RWPE2 (cell line): ENCODE measurements at regions not wholly inside any gene's neighbourhood (a gene's known extent, or its start where the extent isn't known, plus 50 kb on each side); places are given as distances from the start of the nearest gene placed in this dataset.

ENCODE experiments used
- ATAC-seq: fragments of 200-7000 bp; cut with Tn5 transposase; 3 replicates; pipeline ENCODE4 v1.9.1; 2021; ENCODE audit warnings: low read depth
- DNase-seq: peaks from one replicate; pipeline ENCODE4 v3.0.0-alpha.2; 2020; ENCODE audit warnings: low spot score
- H3K27ac ChIP-seq: fragments of 450-650 bp; 2 replicates; pipeline ENCODE4 v1.5.1; 2017; ENCODE audit warnings: mild to moderate bottlenecking; ENCODE audit not compliant: poor library complexity, severe bottlenecking
- H3K27me3 ChIP-seq: fragments of 250-450 bp; sonication (Bioruptor Pico); 2 replicates; pipeline ENCODE4 v1.5.1; 2021; ENCODE audit warnings: mild to moderate bottlenecking, moderate library complexity; ENCODE audit not compliant: insufficient read depth, poor library complexity, severe bottlenecking
- H3K36me3 ChIP-seq: fragments of 250-450 bp; sonication (Bioruptor Pico); 2 replicates; pipeline ENCODE4 v1.5.1; 2020; ENCODE audit warnings: low read depth, mild to moderate bottlenecking, moderate library complexity
- H3K4me1 ChIP-seq: fragments of 250-450 bp; sonication (Bioruptor Pico); 2 replicates; pipeline ENCODE4 v1.5.1; 2021; ENCODE audit warnings: mild to moderate bottlenecking, moderate library complexity; ENCODE audit not compliant: insufficient read depth, poor library complexity, severe bottlenecking
- H3K4me3 ChIP-seq: fragments of 250-450 bp; sonication (Bioruptor Pico); 2 replicates; pipeline ENCODE4 v1.5.1; 2021; ENCODE audit warnings: mild to moderate bottlenecking, moderate library complexity; ENCODE audit not compliant: severe bottlenecking
- H3K9me3 ChIP-seq: fragments of 250-450 bp; sonication (Bioruptor Pico); 2 replicates; pipeline ENCODE4 v1.5.1; 2021; ENCODE audit warnings: mild to moderate bottlenecking, moderate library complexity; ENCODE audit not compliant: severe bottlenecking
- CTCF ChIP-seq: fragments of 450-650 bp; IDR thresholded peaks from one replicate; pipeline ENCODE4 v1.5.1; 2017; ENCODE audit warnings: mild to moderate bottlenecking, moderate library complexity; ENCODE audit not compliant: poor library complexity, severe bottlenecking

GRCh38 chr4:75306506-75306905, 207.7 kb downstream of the RCHY1 start:
- Histone ChIP-seq H3K9me3 (no peaks in the 10 kb centered on the region), H3K4me1 (no peaks in the 10 kb centered on the region), H3K36me3 (no peaks in the 10 kb centered on the region), H3K27me3 (peaks cover 2% of the 10 kb centered on the region), H3K4me3 (no peak overlapping the region), H3K27ac (no peak overlapping the region)
- TF ChIP-seq CTCF, result no peak
- no peak for ATAC-seq
- no peak for DNase-seq

GRCh38 chr4:75302648-75303047, 211.6 kb downstream of the RCHY1 start:
- TF ChIP-seq CTCF, result no peak
- no peaks in the 10 kb centered on the region for H3K9me3 ChIP-seq
- H3K27me3 ChIP-seq, result peaks cover 2% of the 10 kb centered on the region
- no peak for DNase-seq
- ATAC-seq, result no peak
- H3K36me3 ChIP-seq, result no peaks in the 10 kb centered on the region
- no peaks in the 10 kb centered on the region for H3K4me1 ChIP-seq
- H3K4me3 ChIP-seq, result no peak overlapping the region
- no peak overlapping the region for H3K27ac ChIP-seq

- H3K36me3 ChIP-seq, result no peaks in the 10 kb centered on the region
- DNase-seq (no peak), ATAC-seq (peak; percentile 53; the same call in 2 of the 3 replicates)
- H3K27me3 ChIP-seq, result no peaks in the 10 kb centered on the region
- H3K4me1 ChIP-seq, result no peaks in the 10 kb centered on the region
- peak; percentile 40 for TF ChIP-seq CTCF
- H3K27ac ChIP-seq, result no peak overlapping the region
- no peaks in the 10 kb centered on the region for H3K9me3 ChIP-seq
- H3K4me3 ChIP-seq, result no peak overlapping the region
Observed at GRCh38 chr4:75289914-75290582, 224.2 kb downstream of the RCHY1 start.

- TF ChIP-seq CTCF, result no peak
- H3K27me3 ChIP-seq, result no peaks in the 10 kb centered on the region
- H3K4me1 ChIP-seq, result no peaks in the 10 kb centered on the region
- no peaks in the 10 kb centered on the region for H3K9me3 ChIP-seq
- no peak overlapping the region for H3K4me3 ChIP-seq
- DNase-seq, result no peak
- ATAC-seq, result no peak
- H3K27ac ChIP-seq, result no peak overlapping the region
- H3K36me3 ChIP-seq, result no peaks in the 10 kb centered on the region
Observed at GRCh38 chr4:75287738-75288517, 226.3 kb downstream of the RCHY1 start.

- Histone ChIP-seq H3K36me3 (no peaks in the 10 kb centered on the region), H3K27ac (no peak overlapping the region), H3K4me1 (no peaks in the 10 kb centered on the region), H3K27me3 (no peaks in the 10 kb centered on the region), H3K4me3 (no peak overlapping the region), H3K9me3 (no peaks in the 10 kb centered on the region)
- TF ChIP-seq CTCF, result no peak
- no peak for ATAC-seq
- no peak for DNase-seq
Observed at GRCh38 chr4:75285837-75286236, 228.4 kb downstream of the RCHY1 start.
